ENCODE measurements at regions not wholly inside any gene's neighbourhood (a gene's known extent, or its start where the extent isn't known, plus 50 kb on each side); places are given as distances from the start of the nearest gene placed in this dataset.

DNA sequence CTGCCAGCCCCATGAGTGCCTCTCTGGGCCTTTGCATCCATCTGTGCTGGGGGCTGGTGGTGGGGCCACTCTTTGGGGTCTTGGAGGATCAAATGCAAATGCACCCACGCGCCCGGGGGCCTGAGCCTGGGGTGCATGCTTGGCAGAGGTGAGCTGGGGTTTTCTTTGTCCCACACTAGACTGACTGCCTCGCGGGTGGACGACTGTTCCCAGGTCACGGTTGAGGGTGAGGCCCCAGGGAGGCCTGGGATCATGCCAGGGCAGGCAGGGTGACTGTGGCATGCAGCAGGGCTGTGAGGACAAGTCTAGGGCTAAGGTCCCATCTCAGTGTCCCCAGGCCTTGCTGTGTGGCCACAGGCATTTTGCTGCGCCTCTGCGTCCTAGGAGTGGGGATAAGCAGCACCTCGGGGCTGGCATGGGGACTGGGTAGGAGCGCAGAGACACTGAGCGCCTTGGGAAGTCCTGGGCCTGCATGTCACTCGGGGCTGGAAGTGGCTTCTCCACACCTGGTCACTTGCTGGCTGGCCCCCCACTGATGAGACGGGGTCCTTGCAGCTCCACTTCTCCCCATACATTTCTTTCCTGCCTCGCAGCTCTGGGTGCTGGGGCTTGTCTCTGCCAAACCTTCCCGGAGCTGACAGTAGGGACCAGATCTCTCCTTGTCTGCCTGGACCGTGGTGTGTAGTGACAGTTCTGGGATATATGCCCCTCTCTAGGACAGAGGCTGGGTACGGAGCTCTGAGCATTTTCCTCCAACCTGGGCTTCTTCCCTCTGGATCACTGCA, 133.1 kb downstream of the CTTN start:
- ChIA-PET POLR2A (no interaction called here), CTCF (no interaction called here)
- no peak for DNase-seq (ENCODE audit: low read depth, low spot score)
- TF ChIP-seq, protein P1, sequence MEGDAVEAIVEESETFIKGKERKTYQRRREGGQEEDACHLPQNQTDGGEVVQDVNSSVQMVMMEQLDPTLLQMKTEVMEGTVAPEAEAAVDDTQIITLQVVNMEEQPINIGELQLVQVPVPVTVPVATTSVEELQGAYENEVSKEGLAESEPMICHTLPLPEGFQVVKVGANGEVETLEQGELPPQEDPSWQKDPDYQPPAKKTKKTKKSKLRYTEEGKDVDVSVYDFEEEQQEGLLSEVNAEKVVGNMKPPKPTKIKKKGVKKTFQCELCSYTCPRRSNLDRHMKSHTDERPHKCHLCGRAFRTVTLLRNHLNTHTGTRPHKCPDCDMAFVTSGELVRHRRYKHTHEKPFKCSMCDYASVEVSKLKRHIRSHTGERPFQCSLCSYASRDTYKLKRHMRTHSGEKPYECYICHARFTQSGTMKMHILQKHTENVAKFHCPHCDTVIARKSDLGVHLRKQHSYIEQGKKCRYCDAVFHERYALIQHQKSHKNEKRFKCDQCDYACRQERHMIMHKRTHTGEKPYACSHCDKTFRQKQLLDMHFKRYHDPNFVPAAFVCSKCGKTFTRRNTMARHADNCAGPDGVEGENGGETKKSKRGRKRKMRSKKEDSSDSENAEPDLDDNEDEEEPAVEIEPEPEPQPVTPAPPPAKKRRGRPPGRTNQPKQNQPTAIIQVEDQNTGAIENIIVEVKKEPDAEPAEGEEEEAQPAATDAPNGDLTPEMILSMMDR (IDR thresholded peaks at IDR 0.05; ENCODE audit: insufficient read depth, low read length, missing control alignments) = no peak
- H3K4me3 ChIP-seq (ENCODE audit: low read depth, low read length) = no peak overlapping the region

DNA sequence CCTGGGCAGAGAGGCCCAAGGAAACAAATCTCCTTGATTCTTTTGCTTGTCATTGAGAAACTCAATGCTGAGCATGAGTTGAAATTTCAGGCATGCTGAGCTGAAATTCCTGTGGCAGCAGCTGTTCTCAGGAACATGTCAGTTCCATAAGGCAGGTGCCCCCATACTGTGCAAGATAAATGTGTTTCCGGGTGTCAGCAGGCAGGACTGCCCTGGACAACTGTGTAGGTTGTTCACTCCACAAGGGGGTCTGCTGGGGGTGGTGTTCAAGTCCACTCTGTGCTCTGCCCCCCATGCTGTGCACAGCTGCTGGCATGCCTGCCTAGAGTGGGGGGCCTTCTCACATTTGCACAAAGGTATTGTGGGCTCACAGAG, 133.7 kb downstream of the CTTN start:
- H3K4me3 ChIP-seq (ENCODE audit: low read depth, low read length) = no peak overlapping the region
- POLR2A ChIA-PET = no interaction called here
- TF ChIP-seq, protein P1 (IDR thresholded peaks at IDR 0.05; ENCODE audit: insufficient read depth, low read length, missing control alignments) = no peak
- CTCF ChIA-PET = no interaction called here
- no peak for DNase-seq (ENCODE audit: low read depth, low spot score)

GRCh38 chr11:70532731-70533130, 134.4 kb downstream of the CTTN start:
- H3K4me3 ChIP-seq (ENCODE audit: low read depth, low read length) = no peak overlapping the region
- ChIA-PET POLR2A (no interaction called here), CTCF (no interaction called here)
- TF ChIP-seq, protein P1 (IDR thresholded peaks at IDR 0.05; ENCODE audit: insufficient read depth, low read length, missing control alignments) = no peak
- no peak for DNase-seq (ENCODE audit: low read depth, low spot score)

DNA sequence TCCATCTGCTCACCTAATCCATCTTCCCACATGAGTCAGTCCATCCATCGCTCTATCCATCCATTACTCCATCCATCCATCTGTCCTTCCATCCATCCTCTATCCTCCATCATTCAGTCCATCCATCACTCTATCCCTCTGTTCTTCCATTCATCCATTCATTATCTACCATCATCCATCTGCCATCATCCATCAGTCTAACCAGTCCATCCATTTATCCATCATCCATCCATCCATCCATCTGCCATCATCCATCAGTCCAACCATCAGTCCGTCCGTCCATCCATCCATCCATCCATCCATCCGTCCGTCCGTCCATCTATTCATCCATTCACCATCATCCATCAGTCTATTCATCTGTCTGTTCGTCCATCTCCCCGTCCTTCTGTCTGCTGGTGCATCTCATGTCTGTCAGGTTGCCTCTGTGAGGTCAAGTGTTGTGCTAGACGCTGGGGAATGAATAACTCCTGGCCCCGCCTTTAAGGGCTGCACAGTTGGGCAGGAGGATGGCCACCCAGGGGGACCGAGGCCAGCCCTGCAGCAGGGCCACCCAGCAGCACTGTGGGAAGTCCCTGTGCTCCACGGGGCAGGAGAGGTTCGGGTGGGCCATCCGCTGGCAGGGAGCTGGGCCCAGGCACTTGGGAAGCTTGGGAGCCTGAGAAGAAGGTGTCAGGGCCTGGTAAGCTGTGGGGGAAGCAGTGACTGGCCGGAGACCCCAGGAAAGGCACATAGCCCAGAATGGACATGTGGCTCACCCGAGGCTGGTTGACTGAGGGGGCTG, 137.1 kb downstream of the CTTN start:
- H3K4me3 ChIP-seq (ENCODE audit: low read depth, low read length) = no peak overlapping the region
- no peak for DNase-seq (ENCODE audit: low read depth, low spot score)
- ChIA-PET CTCF (no interaction called here), POLR2A (no interaction called here)
- TF ChIP-seq, protein P1 (IDR thresholded peaks at IDR 0.05; ENCODE audit: insufficient read depth, low read length, missing control alignments) = no peak

DNA sequence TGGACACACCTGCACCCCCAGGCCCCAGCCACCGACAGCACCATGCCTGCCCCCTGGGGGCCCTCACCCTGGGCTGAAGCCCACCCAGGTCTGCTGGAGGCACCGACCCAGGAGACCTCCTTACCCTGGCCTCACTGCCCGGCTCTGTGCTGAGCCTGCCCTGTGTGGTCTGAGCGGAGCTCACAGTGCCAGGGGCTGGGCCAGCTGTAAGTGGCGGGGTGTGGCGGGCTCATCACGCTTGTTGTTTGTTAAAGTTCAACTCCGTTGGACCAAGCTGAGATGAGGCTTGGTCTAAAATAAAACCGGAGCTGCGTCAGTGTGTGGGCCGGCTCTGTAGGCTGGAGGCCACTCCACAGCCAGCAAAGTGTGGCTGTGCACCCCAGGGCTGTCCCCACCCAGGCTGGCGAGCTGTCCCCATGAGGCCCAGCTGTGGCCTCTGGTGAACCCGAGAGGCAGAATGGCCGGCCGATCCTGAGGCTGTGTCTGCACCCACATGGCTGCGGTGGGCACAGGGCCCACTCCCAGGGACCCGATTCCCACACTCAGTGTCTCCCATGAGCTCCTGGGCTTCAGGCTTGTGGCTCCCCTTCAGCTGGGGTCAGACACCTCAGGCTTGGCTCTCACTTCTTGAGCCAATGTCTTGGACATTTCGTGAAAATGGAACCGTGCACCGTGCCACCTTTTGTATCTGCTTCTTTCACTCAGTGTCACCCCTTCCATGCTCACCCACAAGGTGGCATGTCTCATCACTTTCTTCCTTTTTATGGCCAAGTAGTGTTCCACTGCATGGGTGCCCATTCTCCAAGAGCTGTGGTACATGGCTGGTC, 137.9 kb downstream of the CTTN start:
- ChIA-PET CTCF (no interaction called here), POLR2A (no interaction called here)
- DNase-seq (ENCODE audit: low read depth, low spot score) = no peak
- no peak overlapping the region for H3K4me3 ChIP-seq (ENCODE audit: low read depth, low read length)
- TF ChIP-seq, protein P1 (IDR thresholded peaks at IDR 0.05; ENCODE audit: insufficient read depth, low read length, missing control alignments) = no peak

All from AG04449 (cell line).